HCT116 (cell line): ENCODE measurements at regions not wholly inside any gene's neighbourhood (a gene's known extent, or its start where the extent isn't known, plus 50 kb on each side); places are given as distances from the start of the nearest gene placed in this dataset.

ENCODE experiments used
- ATAC-seq: fragments of 200-7000 bp; cut with Tn5 transposase; 2 replicates; pipeline ENCODE4 v1.9.1; 2020; ENCODE audit warnings: mild to moderate bottlenecking, moderate library complexity
- BruUV-seq: library from RNA; stranded (reverse); fragments of 400-500 nt; replicated peaks from 2 replicates; lab custom pipeline; 2021; lab: Mats Ljungman, UMichigan
- CTCF ChIA-PET: fragments of 300-600 bp; sonication (Branson Sonifier 250); formaldehyde crosslinking; loops from one replicate; lab custom pipeline; 2021; ENCODE audit warnings: antibody characterized with exemption; lab: Charles Lee
- POLR2A ChIA-PET: fragments of 300-600, 350-600 bp; sonication (Branson Sonifier 250); formaldehyde crosslinking; loops from one replicate; lab custom pipeline; 2021; ENCODE audit warnings: antibody characterized with exemption; lab: Charles Lee
- RAD21 ChIA-PET, 2 experiments: fragments of 300-600 bp; sonication (Branson Sonifier 250); formaldehyde crosslinking; loops; one replicate each; lab custom pipeline; 2023; ENCODE audit warnings: low total read pairs in 2 of 2; ENCODE audit not compliant: uncharacterized antibody in 2 of 2, unreplicated experiment in 2 of 2, low non-redundant PET in 1 of 2; lab: Charles Lee
- DNase-seq: peaks from one replicate; pipeline ENCODE4 v3.0.0-alpha.2; 2010; ENCODE audit warnings: low read depth, low spot score
- H2AFZ ChIP-seq: fragments of 200-600 bp; shearing (Covaris generic), sonication (generic); 2 replicates; pipeline ENCODE4 v1.6.1; 2017; ENCODE audit warnings: low read depth, mixed run types, mixed read lengths, antibody characterized with exemption, low read length; ENCODE audit not compliant: poor library complexity, severe bottlenecking
- H3K27ac ChIP-seq: 2 replicates; pipeline ENCODE4 v1.5.1; 2012; ENCODE audit warnings: low read depth, low read length
- H3K27me3 ChIP-seq: fragments of 200-600 bp; sonication (generic); 2 replicates; pipeline ENCODE4 v1.6.1; 2016; ENCODE audit warnings: mixed run types, low read length, mixed read lengths; ENCODE audit not compliant: insufficient read depth
- H3K36me3 ChIP-seq, 2 experiments: fragments of 200-500 bp in 1 of 2; fragments of 200-600 bp in 1 of 2; sonication (Bioruptor generic) in 1 of 2; sonication (generic) in 1 of 2; 2 replicates each; pipeline versions ENCODE4 v1.5.1 to v1.6.1; 2014 to 2016; ENCODE audit warnings: low read length in 2 of 2, inconsistent platforms in 1 of 2, mixed read lengths in 1 of 2, mixed run types in 1 of 2; ENCODE audit not compliant: insufficient read depth in 2 of 2, control insufficient read depth in 1 of 2
- H3K4me1 ChIP-seq, 2 experiments: fragments of 200-600 bp in 1 of 2; sonication (generic) in 1 of 2; 2 replicates each; pipeline versions ENCODE4 v1.5.1 to v1.6.1; 2012 to 2017; ENCODE audit warnings: low read length in 2 of 2, inconsistent platforms in 1 of 2, mild to moderate bottlenecking in 1 of 2, mixed read lengths in 1 of 2, mixed run types in 1 of 2, moderate library complexity in 1 of 2; ENCODE audit not compliant: insufficient read depth in 2 of 2, control insufficient read depth in 1 of 2
- H3K4me2 ChIP-seq: fragments of 200-600 bp; sonication (generic); 2 replicates; pipeline ENCODE4 v1.6.1; 2017; ENCODE audit warnings: mixed run types, low read length, mixed read lengths
- H3K4me3 ChIP-seq, 2 experiments: fragments of 200-600 bp in 1 of 2; sonication (generic) in 1 of 2; replicated peaks in 1 of 2; 2 replicates each; pipeline ENCODE4 v1.5.1; 2011 to 2016; ENCODE audit warnings: low read length in 2 of 2, control low read depth in 1 of 2, low read depth in 1 of 2, mild to moderate bottlenecking in 1 of 2, mixed read lengths in 1 of 2, mixed run types in 1 of 2
- H3K79me2 ChIP-seq: fragments of 200-600 bp; sonication (generic); 2 replicates; pipeline ENCODE4 v1.6.1; 2017; ENCODE audit warnings: mild to moderate bottlenecking, mixed run types, low read length, moderate library complexity, mixed read lengths; ENCODE audit not compliant: insufficient read depth
- H3K9ac ChIP-seq: fragments of 200-600 bp; sonication (generic); 2 replicates; pipeline ENCODE4 v1.6.1; 2016; ENCODE audit warnings: low read length, mixed read lengths
- H3K9me2 ChIP-seq: fragments of 200-600 bp; sonication (generic), shearing (Covaris generic); 2 replicates; pipeline ENCODE4 v1.6.1; 2017; ENCODE audit warnings: mixed run types, mild to moderate bottlenecking, moderate library complexity; ENCODE audit not compliant: insufficient read depth
- H3K9me3 ChIP-seq, 2 experiments: fragments of 200-500 bp in 1 of 2; fragments of 200-600 bp in 1 of 2; sonication (Bioruptor generic) in 1 of 2; sonication (generic) in 1 of 2; 2 replicates each; pipeline ENCODE4 v1.6.1; 2014 to 2017; ENCODE audit warnings: low read length in 2 of 2, mixed read lengths in 2 of 2, inconsistent platforms in 1 of 2, low read depth in 1 of 2, mild to moderate bottlenecking in 1 of 2, mixed run types in 1 of 2, moderate library complexity in 1 of 2; ENCODE audit not compliant: control insufficient read depth in 1 of 2, insufficient read depth in 1 of 2
- H4K20me1 ChIP-seq: fragments of 200-600 bp; sonication (generic), shearing (Covaris generic); 2 replicates; pipeline ENCODE4 v1.6.1; 2017; ENCODE audit warnings: mixed run types, mild to moderate bottlenecking, moderate library complexity; ENCODE audit not compliant: insufficient read depth
- CBX3 ChIP-seq: IDR thresholded peaks from 2 replicates; pipeline ENCODE4 v1.6.1; 2012; ENCODE audit warnings: low read depth
- CEBPB ChIP-seq: IDR thresholded peaks from 2 replicates; pipeline ENCODE4 v1.6.1; 2012; ENCODE audit warnings: low read depth
- CTCF ChIP-seq, 3 experiments: fragments of 200-600 bp in 1 of 3; sonication (generic) in 1 of 3; IDR thresholded peaks in 2 of 3; conservative IDR thresholded peaks in 1 of 3; 2 replicates each; pipeline ENCODE4 v1.5.1; 2012 to 2017; ENCODE audit warnings: low read depth in 2 of 3, low read length in 2 of 3, antibody characterized with exemption in 1 of 3, borderline replicate concordance in 1 of 3, control low read depth in 1 of 3, mild to moderate bottlenecking in 1 of 3, mixed read lengths in 1 of 3, mixed run types in 1 of 3, moderate library complexity in 1 of 3; ENCODE audit not compliant: insufficient read depth in 1 of 3
- EGR1 ChIP-seq: IDR thresholded peaks from 2 replicates; pipeline ENCODE4 v1.6.1; 2012; ENCODE audit warnings: low read depth
- EZH2 ChIP-seq: fragments of 200-600 bp; sonication (generic); IDR thresholded peaks from 2 replicates; pipeline ENCODE4 v1.6.1; 2017; ENCODE audit warnings: antibody characterized with exemption, mixed run types
- EZH2phosphoT487 ChIP-seq: fragments of 200-600 bp; IDR thresholded peaks from 2 replicates; pipeline ENCODE4 v1.6.1; 2018; ENCODE audit warnings: antibody characterized with exemption, borderline replicate concordance
- JUND ChIP-seq: IDR thresholded peaks from 2 replicates; pipeline ENCODE4 v1.6.1; 2012
- MAX ChIP-seq: IDR thresholded peaks from 2 replicates; pipeline ENCODE4 v1.6.1; 2012
- POLR2A ChIP-seq: IDR thresholded peaks from 2 replicates; pipeline ENCODE4 v1.7.0; 2011; ENCODE audit warnings: borderline replicate concordance; ENCODE audit not compliant: insufficient read depth, insufficient read length; ENCODE audit errors: extremely low read depth
- POLR2AphosphoS5 ChIP-seq: IDR thresholded peaks from 2 replicates; pipeline ENCODE4 v1.6.1; 2011; ENCODE audit warnings: mild to moderate bottlenecking, low read depth, low read length, moderate library complexity
- RAD21 ChIP-seq: IDR thresholded peaks from 2 replicates; pipeline ENCODE4 v1.6.1; 2012; ENCODE audit warnings: low read depth, mild to moderate bottlenecking
- REST ChIP-seq: IDR thresholded peaks from 2 replicates; pipeline ENCODE4 v1.6.1; 2012; ENCODE audit warnings: low read depth
- SP1 ChIP-seq: IDR thresholded peaks from 2 replicates; pipeline ENCODE4 v1.6.1; 2012; ENCODE audit warnings: low read depth
- SRF ChIP-seq: IDR thresholded peaks from 2 replicates; pipeline ENCODE4 v1.6.1; 2012; ENCODE audit warnings: low read depth
- ZBTB33 ChIP-seq: IDR thresholded peaks from 2 replicates; pipeline ENCODE4 v1.6.1; 2011; ENCODE audit warnings: mild to moderate bottlenecking, low read length, moderate library complexity; ENCODE audit not compliant: insufficient replicate concordance; ENCODE audit errors: extremely low read depth
- ZFX ChIP-seq: fragments of 450-650 bp; IDR thresholded peaks from 2 replicates; pipeline ENCODE4 v1.6.1; 2017
- ZNF274 ChIP-seq: fragments of 200-500 bp; sonication (Bioruptor generic); IDR thresholded peaks from 2 replicates; pipeline ENCODE4 v1.6.1; 2014; ENCODE audit warnings: mild to moderate bottlenecking, low read depth, low read length, inconsistent platforms
- intact Hi-C: fragments of 100-400 bp; cut with micrococcal nuclease; formaldehyde crosslinking; loops from 2 replicates; pipeline ENCODE4 v1.10.0; 2022

GRCh38 chr12:83779526-83779925 lies 1092.8 kb downstream of the TMTC2 start:
- H3K79me2 ChIP-seq: no peaks in the 10 kb centered on the region
- no peak for DNase-seq
- no peaks in the 10 kb centered on the region for H3K36me3 ChIP-seq
- no peaks in the 10 kb centered on the region for H3K9me2 ChIP-seq
- H3K9ac ChIP-seq: no peak overlapping the region
- no peak overlapping the region for H3K4me3 ChIP-seq
- H3K9me3 ChIP-seq: no peaks in the 10 kb centered on the region
- TF ChIP-seq CTCF (IDR thresholded peaks at IDR 0.05 in 2 of 3, conservative IDR thresholded peaks at IDR 0.05 in 1 of 3; ENCODE audit: borderline replicate concordance in 1 of 3, insufficient read depth in 1 of 3, low read depth in 2 of 3, low read length in 2 of 3): no peak
- TF ChIP-seq SRF: no peak
- no peak for TF ChIP-seq RAD21
- no peak for TF ChIP-seq REST
- no peak for TF ChIP-seq ZFX
- TF ChIP-seq SP1: no peak
- no peak for TF ChIP-seq ZNF274
- no peak for TF ChIP-seq EZH2phosphoT487
- TF ChIP-seq CEBPB: no peak
- TF ChIP-seq POLR2A: no peak
- no peak for TF ChIP-seq ZBTB33
- no peak for TF ChIP-seq POLR2AphosphoS5
- TF ChIP-seq EZH2: no peak
- no peak for TF ChIP-seq MAX
- TF ChIP-seq CBX3: no peak
- TF ChIP-seq EGR1: no peak
- no peak for TF ChIP-seq JUND
- no peaks in the 10 kb centered on the region for H3K4me1 ChIP-seq
- ChIA-PET POLR2A (no interaction called here), RAD21 (no interaction called here), CTCF (no interaction called here)
- H2AFZ ChIP-seq: no peak overlapping the region
- no peak overlapping the region for H3K27ac ChIP-seq
- H4K20me1 ChIP-seq: no peaks in the 10 kb centered on the region
- no peak for ATAC-seq
- no peak overlapping the region for H3K4me2 ChIP-seq
- intact Hi-C loops: no loop called here
- BruUV-seq: no TSS peak
- H3K27me3 ChIP-seq: no peaks in the 10 kb centered on the region
